Tibial nerve (tissue), 4 donors: ENCODE measurements at regions not wholly inside any gene's neighbourhood (a gene's known extent, or its start where the extent isn't known, plus 50 kb on each side); places are given as distances from the start of the nearest gene placed in this dataset.

Source experiments
- DNase-seq, 2 donors: peaks; one replicate each; pipeline ENCODE4 v3.0.0-alpha.2; 2019; ENCODE audit warnings: low spot score in 2 of 2
- H3K27ac ChIP-seq, 4 donors: fragments of 200-600 bp; sonication (generic) in 3 of 4; one replicate each; pipeline ENCODE4 v1.5.1; 2017 to 2019; ENCODE audit warnings: mild to moderate bottlenecking in 1 of 4
- H3K27me3 ChIP-seq, 2 donors: fragments of 200-600 bp; sonication (generic) in 1 of 2; one replicate each; pipeline versions ENCODE4 v1.5.1 to v1.6.0; 2017 to 2019
- H3K36me3 ChIP-seq, 3 donors: fragments of 200-600 bp; sonication (generic); one replicate each; pipeline ENCODE4 v1.5.1; 2018 to 2019
- H3K4me1 ChIP-seq, 4 donors: fragments of 200-600 bp; sonication (generic) in 3 of 4; one replicate each; pipeline ENCODE4 v1.5.1; 2017 to 2019
- H3K4me3 ChIP-seq, 4 donors: fragments of 200-600 bp; sonication (generic) in 3 of 4; one replicate each; pipeline ENCODE4 v1.5.1; 2017 to 2019; ENCODE audit warnings: mild to moderate bottlenecking in 1 of 4, moderate library complexity in 1 of 4
- H3K9me3 ChIP-seq, 4 donors: fragments of 200-600 bp; sonication (generic) in 3 of 4; one replicate each; pipeline ENCODE4 v1.5.1; 2017 to 2019
- CTCF ChIP-seq, 5 experiments: fragments of 200-600 bp in 3 of 5; fragments of 450-650 bp in 2 of 5; sonication (generic) in 3 of 5; IDR thresholded peaks; one replicate each; pipeline ENCODE4 v1.5.1; 2016 to 2019; ENCODE audit warnings: antibody characterized with exemption in 5 of 5, mild to moderate bottlenecking in 3 of 5, moderate library complexity in 2 of 5
- EP300 ChIP-seq, 2 donors: sonication (generic); formaldehyde crosslinking; IDR thresholded peaks; one replicate each; pipeline ENCODE4 v1.6.1; 2017; ENCODE audit warnings: antibody characterized with exemption in 2 of 2, mild to moderate bottlenecking in 1 of 2
- POLR2A ChIP-seq, 2 donors: fragments of 450-650 bp; IDR thresholded peaks; one replicate each; pipeline ENCODE4 v1.6.1; 2017; ENCODE audit warnings: antibody characterized with exemption in 2 of 2, mild to moderate bottlenecking in 2 of 2, moderate library complexity in 2 of 2
- WGBS, 2 donors: methylation state at CpG; one replicate each; pipeline ENCODE4 v1.1.5; 2018; 5-methylcytosine and 5-hydroxymethylcytosine counted together

- 79% methylated on average over 2 of the region's 2 CpGs for WGBS, 2 donors
- no peak for DNase-seq
- TF ChIP-seq EP300 (IDR thresholded peaks at IDR 0.05), result no peak
- no peak for TF ChIP-seq POLR2A (IDR thresholded peaks at IDR 0.05)
- no peak for TF ChIP-seq CTCF (IDR thresholded peaks at IDR 0.05)
- no peak overlapping the region for H3K4me3 ChIP-seq
- H3K4me1 ChIP-seq, result no peaks in the 10 kb centered on the region
- H3K27me3 ChIP-seq, result no peaks in the 10 kb centered on the region
- H3K27ac ChIP-seq, result no peak overlapping the region
- H3K9me3 ChIP-seq, result no peaks in the 10 kb centered on the region
- H3K36me3 ChIP-seq, result no peaks in the 10 kb centered on the region
These were observed 1088.5 kb upstream of the PABPC4L start for GRCh38 chr4:135290136-135290535.

- no peaks in the 10 kb centered on the region for H3K4me1 ChIP-seq
- no peak for DNase-seq
- no peak for TF ChIP-seq EP300 (IDR thresholded peaks at IDR 0.05)
- no peak for TF ChIP-seq CTCF (IDR thresholded peaks at IDR 0.05)
- no peak for TF ChIP-seq POLR2A (IDR thresholded peaks at IDR 0.05)
- H3K36me3 ChIP-seq, result no peaks in the 10 kb centered on the region
- no peaks in the 10 kb centered on the region for H3K27me3 ChIP-seq
- H3K4me3 ChIP-seq, result no peak overlapping the region
- H3K9me3 ChIP-seq, result no peaks in the 10 kb centered on the region
- H3K27ac ChIP-seq, result no peak overlapping the region
These were observed 1082.3 kb upstream of the PABPC4L start for GRCh38 chr4:135283934-135284333.

- Histone ChIP-seq H3K4me1 (no peaks in the 10 kb centered on the region), H3K27ac (no peak overlapping the region), H3K9me3 (no peaks in the 10 kb centered on the region), H3K36me3 (no peaks in the 10 kb centered on the region), H3K27me3 (no peaks in the 10 kb centered on the region), H3K4me3 (no peak overlapping the region)
- 85 to 94% methylated on average over 1 of the region's 1 CpG for WGBS, 2 donors
- DNase-seq, result no peak
- TF ChIP-seq EP300 (IDR thresholded peaks at IDR 0.05) (no peak), POLR2A (IDR thresholded peaks at IDR 0.05) (no peak)
These were observed 1081.1 kb upstream of the PABPC4L start for GRCh38 chr4:135282676-135283075.

- no peak for DNase-seq
- Histone ChIP-seq H3K27ac (no peak overlapping the region), H3K36me3 (no peaks in the 10 kb centered on the region), H3K27me3 (no peaks in the 10 kb centered on the region), H3K4me1 (no peaks in the 10 kb centered on the region), H3K9me3 (no peaks in the 10 kb centered on the region), H3K4me3 (no peak overlapping the region)
- WGBS, 2 donors, result 66 to 71% methylated on average over 3 of the region's 3 CpGs
- no peak for TF ChIP-seq EP300 (IDR thresholded peaks at IDR 0.05)
- no peak for TF ChIP-seq CTCF (IDR thresholded peaks at IDR 0.05)
- TF ChIP-seq POLR2A (IDR thresholded peaks at IDR 0.05), result no peak
These were observed 1079.6 kb upstream of the PABPC4L start for GRCh38 chr4:135281230-135281629.

- H3K36me3 ChIP-seq, result no peaks in the 10 kb centered on the region
- no peak overlapping the region for H3K27ac ChIP-seq
- H3K9me3 ChIP-seq, result no peaks in the 10 kb centered on the region
- DNase-seq, result no peak
- no peaks in the 10 kb centered on the region for H3K27me3 ChIP-seq
- TF ChIP-seq POLR2A (IDR thresholded peaks at IDR 0.05) (no peak), EP300 (IDR thresholded peaks at IDR 0.05) (no peak), CTCF (IDR thresholded peaks at IDR 0.05) (no peak)
- 60 to 68% methylated on average over 2 of the region's 2 CpGs for WGBS, 2 donors
- no peak overlapping the region for H3K4me3 ChIP-seq
- no peaks in the 10 kb centered on the region for H3K4me1 ChIP-seq
These were observed 1076.4 kb upstream of the PABPC4L start for GRCh38 chr4:135277980-135278315.
